ENCODE measurements at regions not wholly inside any gene's neighbourhood (a gene's known extent, or its start where the extent isn't known, plus 50 kb on each side); places are given as distances from the start of the nearest gene placed in this dataset.
"Not testable (repeated sequence)": the region's sequence is repeated elsewhere in the genome, so short reads cannot be mapped to it uniquely, and the experiment has no call there.

- peak; percentile 83 for DNase-seq (ENCODE audit: low read depth)
Measured at GRCh38 chr12:92987362-92987761, 58.3 kb upstream of the EEA1 start.

GRCh38 chr12:92987846-92988621, 58.9 kb upstream of the EEA1 start:
- DNase-seq (ENCODE audit: low read depth): no peak

GRCh38 chr12:92988622-92989130, 59.6 kb upstream of the EEA1 start:
- DNase-seq (ENCODE audit: low read depth): no peak

- no peak for DNase-seq (ENCODE audit: low read depth)
Measured at GRCh38 chr12:92989715-92990484, 60.8 kb upstream of the EEA1 start.

- DNase-seq (ENCODE audit: low read depth): no peak
Measured at GRCh38 chr12:92991134-92991533, 62.0 kb upstream of the EEA1 start.

GRCh38 chr12:92992041-92992440, 62.9 kb upstream of the EEA1 start:
- DNase-seq (ENCODE audit: low read depth): no peak

- DNase-seq (ENCODE audit: low read depth): no peak
Measured at GRCh38 chr12:92993259-92993658, 64.2 kb upstream of the EEA1 start.

- DNase-seq (ENCODE audit: low read depth): no peak
Measured at GRCh38 chr12:92995258-92995903, 66.3 kb upstream of the EEA1 start.

- no peak for DNase-seq (ENCODE audit: low read depth)
Measured at GRCh38 chr12:93000026-93000425, 70.9 kb upstream of the EEA1 start.

GRCh38 chr12:93001407-93001806, 72.3 kb upstream of the EEA1 start:
- DNase-seq (ENCODE audit: low read depth): no peak

GRCh38 chr12:93002293-93003054, 73.4 kb upstream of the EEA1 start:
- DNase-seq (ENCODE audit: low read depth): peak; percentile 55

GRCh38 chr12:93003531-93004239, 74.6 kb upstream of the EEA1 start:
- no peak for DNase-seq (ENCODE audit: low read depth)

GRCh38 chr12:93005928-93006392, 76.9 kb upstream of the EEA1 start:
- DNase-seq (ENCODE audit: low read depth): no peak

- no peak for DNase-seq (ENCODE audit: low read depth)
Measured at GRCh38 chr12:93006471-93007208, 77.5 kb upstream of the EEA1 start.

GRCh38 chr12:93007544-93007943, 78.4 kb upstream of the EEA1 start:
- no peak for DNase-seq (ENCODE audit: low read depth)

GRCh38 chr12:93008044-93008778, 79.1 kb upstream of the EEA1 start:
- DNase-seq (ENCODE audit: low read depth): no peak

- not testable (repeated sequence) for DNase-seq (ENCODE audit: low read depth)
Measured at GRCh38 chr12:93008880-93009279, 79.8 kb upstream of the EEA1 start.

GRCh38 chr12:93009533-93009932, 80.4 kb upstream of the EEA1 start:
- no peak for DNase-seq (ENCODE audit: low read depth)

GRCh38 chr12:93010461-93010860, 81.4 kb upstream of the EEA1 start:
- no peak for DNase-seq (ENCODE audit: low read depth)

Measured in myocyte (in vitro differentiated cells).